Hepatocyte (in vitro differentiated cells): ENCODE measurements at regions not wholly inside any gene's neighbourhood (a gene's known extent, or its start where the extent isn't known, plus 50 kb on each side); places are given as distances from the start of the nearest gene placed in this dataset.
A peak's percentile ranks its signal among the peaks of the same experiment; 100 is the strongest.

Experiments
- DNase-seq: peaks from one replicate; pipeline ENCODE4 v3.0.0-alpha.2; 2016; ENCODE audit warnings: low spot score
- H2AFZ ChIP-seq: fragments of 200-600 bp; sonication (generic); 2 replicates; pipeline ENCODE4 v1.6.0; 2016; ENCODE audit warnings: antibody characterized with exemption, mild to moderate bottlenecking
- H3K27ac ChIP-seq: fragments of 200-600 bp; sonication (generic); 2 replicates; pipeline ENCODE4 v1.5.1; 2016; ENCODE audit warnings: mild to moderate bottlenecking
- H3K27me3 ChIP-seq: fragments of 200-600 bp; sonication (generic); 2 replicates; pipeline ENCODE4 v1.6.1; 2016
- H3K36me3 ChIP-seq: fragments of 200-600 bp; sonication (generic); replicated peaks from 2 replicates; pipeline ENCODE4 v1.5.1; 2016; ENCODE audit warnings: low read depth; ENCODE audit not compliant: insufficient read depth
- H3K4me1 ChIP-seq: fragments of 200-600 bp; sonication (generic); 2 replicates; pipeline ENCODE4 v1.5.1; 2016; ENCODE audit warnings: mild to moderate bottlenecking, moderate library complexity; ENCODE audit not compliant: insufficient read depth
- H3K4me2 ChIP-seq: fragments of 200-600 bp; sonication (generic); 2 replicates; pipeline ENCODE4 v1.6.0; 2016
- H3K4me3 ChIP-seq: fragments of 200-600 bp; sonication (generic); 2 replicates; pipeline ENCODE4 v1.5.1; 2016; ENCODE audit warnings: mild to moderate bottlenecking
- H3K79me2 ChIP-seq: fragments of 200-600 bp; sonication (generic); 2 replicates; pipeline ENCODE4 v1.6.0; 2017; ENCODE audit warnings: mild to moderate bottlenecking
- H3K9me2 ChIP-seq: fragments of 200-600 bp; sonication (generic); replicated peaks from 2 replicates; pipeline ENCODE4 v1.6.0; 2017; ENCODE audit warnings: mild to moderate bottlenecking; ENCODE audit not compliant: insufficient read depth
- H3K9me3 ChIP-seq: fragments of 200-600 bp; sonication (generic); 2 replicates; pipeline ENCODE4 v1.5.1; 2016; ENCODE audit warnings: low read depth, mild to moderate bottlenecking
- H4K20me1 ChIP-seq: fragments of 200-600 bp; sonication (generic); 2 replicates; pipeline ENCODE4 v1.6.0; 2016; ENCODE audit warnings: mild to moderate bottlenecking; ENCODE audit not compliant: insufficient read depth, poor library complexity, severe bottlenecking
- CTCF ChIP-seq: fragments of 200-600 bp; sonication (generic); IDR thresholded peaks from 2 replicates; pipeline ENCODE4 v1.5.1; 2016; ENCODE audit warnings: antibody characterized with exemption, mild to moderate bottlenecking; ENCODE audit not compliant: poor library complexity
- EZH2 ChIP-seq: fragments of 200-600 bp; sonication (generic); IDR thresholded peaks from 2 replicates; pipeline ENCODE4 v1.6.1; 2016; ENCODE audit warnings: antibody characterized with exemption, mild to moderate bottlenecking, borderline replicate concordance
- EZH2phosphoT487 ChIP-seq: fragments of 200-600 bp; sonication (generic); IDR thresholded peaks from one replicate; pipeline ENCODE4 v1.6.1; 2018; ENCODE audit warnings: antibody characterized with exemption, mild to moderate bottlenecking, low read depth, moderate library complexity; ENCODE audit not compliant: unreplicated experiment, severe bottlenecking
- WGBS: methylation state at CpG from one replicate; pipeline ENCODE4 v1.1.6; 2016; ENCODE audit warnings: low lambda C conversion rate; ENCODE audit errors: missing lambda C conversion rate; 5-methylcytosine and 5-hydroxymethylcytosine counted together

GRCh38 chr20:53871541-53871940, 198.9 kb downstream of the BCAS1 start:
- no peaks in the 10 kb centered on the region for H4K20me1 ChIP-seq
- H3K4me3 ChIP-seq: no peak overlapping the region
- H3K36me3 ChIP-seq: no peaks in the 10 kb centered on the region
- no peaks in the 10 kb centered on the region for H3K27me3 ChIP-seq
- 75% methylated on average over 3 of the region's 3 CpGs for WGBS
- peaks cover 45% of the 10 kb centered on the region for H3K4me1 ChIP-seq
- H3K9me3 ChIP-seq: no peaks in the 10 kb centered on the region
- H2AFZ ChIP-seq: peak overlapping the region; percentile 20
- TF ChIP-seq CTCF (no peak), EZH2phosphoT487 (no peak), EZH2 (no peak)
- peak overlapping the region; percentile 27 for H3K4me2 ChIP-seq
- no peaks in the 10 kb centered on the region for H3K9me2 ChIP-seq
- peak overlapping the region; percentile 84 for H3K27ac ChIP-seq
- DNase-seq: no peak
- no peaks in the 10 kb centered on the region for H3K79me2 ChIP-seq

- 45% methylated on average over 9 of the region's 9 CpGs for WGBS
- peak overlapping the region; percentile 84 for H3K27ac ChIP-seq
- H2AFZ ChIP-seq: peak overlapping the region; percentile 20
- H3K4me2 ChIP-seq: peak overlapping the region; percentile 27
- H3K9me2 ChIP-seq: no peaks in the 10 kb centered on the region
- no peak overlapping the region for H3K4me3 ChIP-seq
- DNase-seq: no peak
- TF ChIP-seq CTCF: no peak
- no peak for TF ChIP-seq EZH2
- TF ChIP-seq EZH2phosphoT487: no peak
- no peaks in the 10 kb centered on the region for H3K27me3 ChIP-seq
- no peaks in the 10 kb centered on the region for H3K79me2 ChIP-seq
- no peaks in the 10 kb centered on the region for H3K36me3 ChIP-seq
- peaks cover 51% of the 10 kb centered on the region for H3K4me1 ChIP-seq
- no peaks in the 10 kb centered on the region for H3K9me3 ChIP-seq
- no peaks in the 10 kb centered on the region for H4K20me1 ChIP-seq
Observed at GRCh38 chr20:53870426-53871315, 199.7 kb downstream of the BCAS1 start.

- DNase-seq: peak; percentile 89
- Histone ChIP-seq H3K79me2 (no peaks in the 10 kb centered on the region), H3K4me2 (peak overlapping the region; percentile 44), H3K9me3 (no peaks in the 10 kb centered on the region), H3K27ac (peak overlapping the region; percentile 84), H3K36me3 (no peaks in the 10 kb centered on the region), H4K20me1 (no peaks in the 10 kb centered on the region), H3K4me3 (no peak overlapping the region), H3K27me3 (no peaks in the 10 kb centered on the region), H2AFZ (peak overlapping the region; percentile 49), H3K4me1 (peaks cover 61% of the 10 kb centered on the region), H3K9me2 (no peaks in the 10 kb centered on the region)
- WGBS: 35% methylated on average over 8 of the region's 8 CpGs
- TF ChIP-seq CTCF: peak; percentile 77
- no peak for TF ChIP-seq EZH2
Observed at GRCh38 chr20:53869466-53870258, 200.7 kb downstream of the BCAS1 start.
